ENCODE measurements at regions not wholly inside any gene's neighbourhood (a gene's known extent, or its start where the extent isn't known, plus 50 kb on each side); places are given as distances from the start of the nearest gene placed in this dataset.

GRCh38 chrX:137118136-137118535 is 84.3 kb upstream of the GPR101 start:
- TF ChIP-seq CTCF (IDR thresholded peaks at IDR 0.05) (no peak), POLR2A (IDR thresholded peaks at IDR 0.05) (no peak)
